K562 (cell line): ENCODE measurements at regions not wholly inside any gene's neighbourhood (a gene's known extent, or its start where the extent isn't known, plus 50 kb on each side); places are given as distances from the start of the nearest gene placed in this dataset.

ENCODE experiments used
- ATAC-seq: fragments of 200-7000 bp; cut with Tn5 transposase; 3 replicates; pipeline ENCODE4 v1.9.1; 2020; ENCODE audit warnings: moderate library complexity
- BruUV-seq: library from RNA; stranded (reverse); fragments of 400-500 nt; replicated peaks from 2 replicates; lab custom pipeline; 2021; lab: Mats Ljungman, UMichigan
- CTCF ChIA-PET: fragments of 300-600 bp; formaldehyde crosslinking; extraction: SDS; loops from one replicate; lab custom pipeline; 2021; ENCODE audit warnings: low intra/inter-chr PET ratio; lab: Yijun Ruan, JAX
- POLR2A ChIA-PET: fragments of 300-600, 350-650 bp; sonication (Branson Sonifier 250); formaldehyde crosslinking; extraction: SDS; loops from one replicate; lab custom pipeline; 2021; ENCODE audit warnings: antibody characterized with exemption, inconsistent platforms; lab: Yijun Ruan, JAX
- DNase-seq, 4 experiments: peaks; one replicate each; pipeline versions ENCODE4 v3.0.0 to v3.0.0-alpha.2; 2011 to 2018; ENCODE audit warnings: low spot score in 3 of 4, mixed read lengths in 3 of 4; ENCODE audit errors: extremely low read depth in 1 of 4
- FAIRE-seq: peaks from 2 replicates; lab custom pipeline; 2011; peaks lifted over from hg19 to GRCh38; lab: Jason Lieb, UNC
- H2AFZ ChIP-seq: 2 replicates; pipeline ENCODE4 v1.6.0; 2011; ENCODE audit warnings: low read depth, low read length, control low read depth, inconsistent platforms
- H3K27ac ChIP-seq: fragments of 200-600 bp; 3 replicates; pipeline ENCODE4 v1.8.0; 2011; ENCODE audit warnings: low read depth, mild to moderate bottlenecking, control low read depth, inconsistent platforms, low read length, moderate library complexity, mixed read lengths; ENCODE audit errors: extremely low read depth
- H3K27me3 ChIP-seq, 2 experiments: fragments of 300-600 bp in 1 of 2; 2 replicates in 1 of 2; 3 replicates in 1 of 2; pipeline versions ENCODE4 v1.6.0 to v1.8.0; 2011; ENCODE audit warnings: inconsistent platforms in 2 of 2, low read length in 2 of 2, mild to moderate bottlenecking in 1 of 2, mixed read lengths in 1 of 2, moderate library complexity in 1 of 2; ENCODE audit not compliant: control insufficient read depth in 2 of 2, insufficient read depth in 2 of 2
- H3K36me3 ChIP-seq: fragments of 300-600 bp; 3 replicates; pipeline ENCODE4 v1.8.0; 2011; ENCODE audit warnings: mild to moderate bottlenecking, low read length, inconsistent platforms; ENCODE audit not compliant: control insufficient read depth, insufficient read depth
- H3K4me1 ChIP-seq, 2 experiments: fragments of 200-600 bp in 1 of 2; replicated peaks in 1 of 2; 2 replicates in 1 of 2; 3 replicates in 1 of 2; pipeline versions ENCODE4 v1.5.1 to v1.8.0; 2011; ENCODE audit warnings: inconsistent platforms in 2 of 2, low read length in 2 of 2, mild to moderate bottlenecking in 1 of 2, mixed read lengths in 1 of 2, moderate library complexity in 1 of 2; ENCODE audit not compliant: control insufficient read depth in 2 of 2, insufficient read depth in 2 of 2
- H3K4me2 ChIP-seq: 2 replicates; pipeline ENCODE4 v1.6.1; 2011; ENCODE audit warnings: low read length, control low read depth, inconsistent platforms, mixed read lengths; ENCODE audit not compliant: insufficient read depth
- H3K4me3 ChIP-seq: fragments of 200-600 bp; sonication (generic), shearing (Covaris generic); 2 replicates; pipeline ENCODE4 v1.5.1; 2016; ENCODE audit warnings: control low read depth, inconsistent platforms
- H3K79me2 ChIP-seq: fragments of 200-600 bp; 3 replicates; pipeline ENCODE4 v1.8.0; 2011; ENCODE audit warnings: low read length, inconsistent platforms; ENCODE audit not compliant: control insufficient read depth, insufficient read depth
- H3K9ac ChIP-seq, 2 experiments: 2 replicates each; pipeline versions ENCODE4 v1.6.0 to v1.6.1; 2011; ENCODE audit warnings: low read depth in 2 of 2, low read length in 2 of 2, control low read depth in 1 of 2, inconsistent platforms in 1 of 2, mild to moderate bottlenecking in 1 of 2, mixed read lengths in 1 of 2; ENCODE audit not compliant: insufficient read depth in 1 of 2
- H3K9me1 ChIP-seq: one replicate; pipeline ENCODE4 v1.6.0; 2011; ENCODE audit warnings: inconsistent platforms, mild to moderate bottlenecking, low read length, moderate library complexity; ENCODE audit not compliant: control insufficient read depth, insufficient read depth
- H3K9me3 ChIP-seq: replicated peaks from 2 replicates; pipeline ENCODE4 v1.5.1; 2011; ENCODE audit warnings: low read depth, low read length, inconsistent platforms; ENCODE audit not compliant: control insufficient read depth, insufficient read depth
- H4K20me1 ChIP-seq: replicated peaks from 2 replicates; pipeline ENCODE4 v1.6.1; 2011; ENCODE audit warnings: low read length, inconsistent platforms, mixed read lengths; ENCODE audit not compliant: control insufficient read depth, insufficient read depth
- ARHGAP35 ChIP-seq: fragments of 450-650 bp; IDR thresholded peaks from 2 replicates; pipeline ENCODE4 v1.6.1; 2018; ENCODE audit not compliant: partially characterized antibody
- C11orf30 ChIP-seq: fragments of 450-650 bp; IDR thresholded peaks from 2 replicates; pipeline ENCODE4 v1.6.1; 2016; ENCODE audit warnings: low read depth, mild to moderate bottlenecking
- DACH1 ChIP-seq: fragments of 450-650 bp; IDR thresholded peaks from 2 replicates; pipeline ENCODE4 v1.6.1; 2018; ENCODE audit not compliant: partially characterized antibody
- EHMT2 ChIP-seq: fragments of 450-650 bp; IDR thresholded peaks from 2 replicates; pipeline ENCODE4 v1.6.1; 2018; ENCODE audit warnings: antibody characterized with exemption
- LCOR ChIP-seq: sonication (generic); formaldehyde crosslinking; IDR thresholded peaks from 2 replicates; pipeline ENCODE4 v1.8.0; 2022; ENCODE audit warnings: mild to moderate bottlenecking, missing genetic modification reagents
- MTA3 ChIP-seq: fragments of 450-650 bp; formaldehyde crosslinking; IDR thresholded peaks from 2 replicates; pipeline ENCODE4 v1.6.1; 2017; ENCODE audit warnings: mild to moderate bottlenecking, borderline replicate concordance
- STAT5B ChIP-seq: fragments of 250-450 bp; sonication (Bioruptor Pico); IDR thresholded peaks from 2 replicates; pipeline ENCODE4 v1.8.0; 2021; ENCODE audit warnings: mild to moderate bottlenecking, inconsistent platforms
- TSHZ1 ChIP-seq: fragments of 250-450 bp; sonication (Bioruptor Pico); IDR thresholded peaks from 2 replicates; pipeline ENCODE4 v1.4.0; 2020; ENCODE audit warnings: mild to moderate bottlenecking, moderate library complexity
- WGBS: fragments of 100-300 bp; shearing (Covaris generic); methylation state at CpG from one replicate; pipeline ENCODE4 v1.1.6; 2016; ENCODE audit warnings: low coverage, mixed read lengths; ENCODE audit not compliant: insufficient coverage; ENCODE audit errors: missing lambda C conversion rate; 5-methylcytosine and 5-hydroxymethylcytosine counted together
- in situ Hi-C: fragments of 300-500 bp; cut with MboI; formaldehyde crosslinking; loops from 4 replicates; pipeline ENCODE4 v1.15.0; 2018; ENCODE audit warnings: inconsistent platforms, mixed read lengths
- intact Hi-C: fragments of 100-400 bp; cut with micrococcal nuclease; formaldehyde crosslinking; loops from 2 replicates; pipeline ENCODE4 v1.14.2; 2022

- TF ChIP-seq DACH1 (no peak), STAT5B (no peak), TSHZ1 (CRISPR knock-in tag) (no peak), MTA3 (no peak), EHMT2 (no peak)
Measured at GRCh38 chr12:76666290-76666835, 97.6 kb upstream of the ZDHHC17 start (continued).

DNA sequence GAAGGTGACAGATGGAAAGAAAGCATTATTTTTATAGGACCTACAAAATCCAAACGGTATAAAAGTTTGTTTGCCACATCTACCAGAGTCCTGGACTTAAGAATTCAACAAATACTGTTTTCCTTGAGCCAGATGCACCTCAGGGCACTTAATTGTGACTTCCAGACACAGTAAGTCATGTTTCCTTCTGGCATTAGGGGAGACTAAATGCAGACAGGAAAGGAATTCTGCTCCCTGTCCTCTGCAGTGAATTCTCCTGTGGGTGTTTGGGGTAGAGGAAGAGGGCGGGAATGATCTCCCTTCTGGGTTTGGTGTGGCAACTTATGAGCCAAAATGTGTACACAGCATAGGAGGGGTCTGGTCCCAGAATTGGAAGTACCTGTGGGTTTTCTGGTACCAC lies 93.9 kb upstream of the ZDHHC17 start:
- H3K27me3 ChIP-seq: no peaks in the 10 kb centered on the region
- H4K20me1 ChIP-seq: no peaks in the 10 kb centered on the region
- ChIA-PET POLR2A (no interaction called here), CTCF (no interaction called here)
- in situ Hi-C loops (no loop called here), intact Hi-C loops (no loop called here)
- H3K9me1 ChIP-seq: no peaks in the 10 kb centered on the region
- no peak for FAIRE-seq
- H2AFZ ChIP-seq: no peak overlapping the region
- no peak overlapping the region for H3K4me3 ChIP-seq
- no peaks in the 10 kb centered on the region; a peak in 1 of 5 replicates for H3K4me1 ChIP-seq
- H3K79me2 ChIP-seq: no peaks in the 10 kb centered on the region
- TF ChIP-seq LCOR: no peak
- TF ChIP-seq C11orf30: no peak
- TF ChIP-seq ARHGAP35: no peak
- ATAC-seq: no peak
- no peaks in the 10 kb centered on the region; the same call in 1 of the 2 replicates for H3K9me3 ChIP-seq
- H3K27ac ChIP-seq: no peak overlapping the region
- no peak for DNase-seq
- no peak overlapping the region for H3K4me2 ChIP-seq
- no peaks in the 10 kb centered on the region for H3K36me3 ChIP-seq
- WGBS: 28% methylated on average over 2 of the region's 2 CpGs
- no peak overlapping the region for H3K9ac ChIP-seq
- no TSS peak for BruUV-seq
